Panc1 (cell line): ENCODE measurements at regions not wholly inside any gene's neighbourhood (a gene's known extent, or its start where the extent isn't known, plus 50 kb on each side); places are given as distances from the start of the nearest gene placed in this dataset.

Experiments
- ATAC-seq: fragments of 200-7000 bp; cut with Tn5 transposase; 2 replicates; pipeline ENCODE4 v1.9.1; 2020; ENCODE audit warnings: mild to moderate bottlenecking, moderate library complexity
- BruUV-seq: library from RNA; stranded (reverse); fragments of 400-500 nt; replicated peaks from 2 replicates; lab custom pipeline; 2021; lab: Mats Ljungman, UMichigan
- CTCF ChIA-PET: fragments of 300-600 bp; sonication (Branson Sonifier 250); formaldehyde crosslinking; loops from one replicate; lab custom pipeline; 2022; ENCODE audit warnings: antibody characterized with exemption; lab: Charles Lee
- POLR2A ChIA-PET: fragments of 300-600 bp; sonication (Branson Sonifier 250); formaldehyde crosslinking; loops from one replicate; lab custom pipeline; 2022; ENCODE audit warnings: antibody characterized with exemption; lab: Charles Lee
- DNase-seq: peaks from one replicate; pipeline ENCODE4 v3.0.0-alpha.2; 2010; ENCODE audit warnings: low read depth, low spot score
- H3K27ac ChIP-seq: 2 replicates; pipeline ENCODE4 v1.5.1; 2011; ENCODE audit warnings: mild to moderate bottlenecking, low read length, inconsistent platforms
- H3K27me3 ChIP-seq: fragments of 200-500 bp; sonication (Bioruptor generic); 2 replicates; pipeline ENCODE4 v1.6.0; 2014; ENCODE audit warnings: low read length, inconsistent platforms; ENCODE audit not compliant: control insufficient read depth, insufficient read depth
- H3K36me3 ChIP-seq: fragments of 200-500 bp; sonication (Bioruptor generic); 2 replicates; pipeline ENCODE4 v1.5.1; 2014; ENCODE audit warnings: inconsistent platforms, mild to moderate bottlenecking, low read length, moderate library complexity; ENCODE audit not compliant: control insufficient read depth, insufficient read depth
- H3K4me1 ChIP-seq: 2 replicates; pipeline ENCODE4 v1.5.1; 2011; ENCODE audit warnings: inconsistent platforms, mild to moderate bottlenecking, low read length, moderate library complexity; ENCODE audit not compliant: control insufficient read depth, insufficient read depth
- H3K4me3 ChIP-seq, 2 experiments: 2 replicates each; pipeline ENCODE4 v1.5.1; 2011 to 2012; ENCODE audit warnings: low read depth in 2 of 2, low read length in 2 of 2, mild to moderate bottlenecking in 2 of 2, inconsistent platforms in 1 of 2, moderate library complexity in 1 of 2
- H3K9me3 ChIP-seq: fragments of 200-500 bp; sonication (Bioruptor generic); 2 replicates; pipeline ENCODE4 v1.5.1; 2014; ENCODE audit warnings: low read depth, mild to moderate bottlenecking, inconsistent platforms, low read length, moderate library complexity; ENCODE audit not compliant: control insufficient read depth, insufficient read depth
- CTCF ChIP-seq: fragments of 450-650 bp; IDR thresholded peaks from 2 replicates; pipeline ENCODE4 v1.5.1; 2017; ENCODE audit warnings: mild to moderate bottlenecking
- POLR2AphosphoS5 ChIP-seq: IDR thresholded peaks from 2 replicates; pipeline ENCODE4 v1.6.1; 2012; ENCODE audit warnings: mild to moderate bottlenecking, low read depth, low read length, moderate library complexity
- SIN3A ChIP-seq: IDR thresholded peaks from 2 replicates; pipeline ENCODE4 v1.6.1; 2012; ENCODE audit warnings: low read depth, mild to moderate bottlenecking, low read length, moderate library complexity, borderline replicate concordance; ENCODE audit not compliant: insufficient read depth
- TCF7L2 ChIP-seq: IDR thresholded peaks from 2 replicates; pipeline ENCODE4 v1.6.1; 2011; ENCODE audit warnings: mild to moderate bottlenecking, low read depth, low read length, inconsistent platforms
- in situ Hi-C: cut with HindIII; loops from 2 replicates; pipeline ENCODE4 v1.10.0; 2016; ENCODE audit warnings: low sequenced_read_pairs, low pct_unique_long_range_greater_than_20kb
- intact Hi-C: fragments of 100-400 bp; cut with micrococcal nuclease; formaldehyde crosslinking; loops from one replicate; pipeline ENCODE4 v1.10.0; 2022; ENCODE audit not compliant: unreplicated experiment
- TF ChIP-seq, protein P1 (sequence below), 2 experiments: IDR thresholded peaks; 2 replicates each; pipeline ENCODE4 v1.6.1; 2011 to 2012; ENCODE audit warnings: low read depth in 2 of 2, control low read depth in 1 of 2, low read length in 1 of 2, mild to moderate bottlenecking in 1 of 2, moderate library complexity in 1 of 2; ENCODE audit not compliant: insufficient read depth in 1 of 2

- DNase-seq (no peak), ATAC-seq (no peak)
- H3K36me3 ChIP-seq, result no peaks in the 10 kb centered on the region
- intact Hi-C loops (no loop called here), in situ Hi-C loops (no loop called here)
- no TSS peak for BruUV-seq
- H3K9me3 ChIP-seq, result no peaks in the 10 kb centered on the region
- ChIA-PET POLR2A (no interaction called here), CTCF (no interaction called here)
- H3K27me3 ChIP-seq, result no peaks in the 10 kb centered on the region
- no peak overlapping the region for H3K27ac ChIP-seq
- H3K4me1 ChIP-seq, result no peaks in the 10 kb centered on the region
- H3K4me3 ChIP-seq, result no peak overlapping the region
- TF ChIP-seq TCF7L2, result no peak
- TF ChIP-seq SIN3A, result no peak
- no peak for TF ChIP-seq POLR2AphosphoS5
- TF ChIP-seq, protein P1, sequence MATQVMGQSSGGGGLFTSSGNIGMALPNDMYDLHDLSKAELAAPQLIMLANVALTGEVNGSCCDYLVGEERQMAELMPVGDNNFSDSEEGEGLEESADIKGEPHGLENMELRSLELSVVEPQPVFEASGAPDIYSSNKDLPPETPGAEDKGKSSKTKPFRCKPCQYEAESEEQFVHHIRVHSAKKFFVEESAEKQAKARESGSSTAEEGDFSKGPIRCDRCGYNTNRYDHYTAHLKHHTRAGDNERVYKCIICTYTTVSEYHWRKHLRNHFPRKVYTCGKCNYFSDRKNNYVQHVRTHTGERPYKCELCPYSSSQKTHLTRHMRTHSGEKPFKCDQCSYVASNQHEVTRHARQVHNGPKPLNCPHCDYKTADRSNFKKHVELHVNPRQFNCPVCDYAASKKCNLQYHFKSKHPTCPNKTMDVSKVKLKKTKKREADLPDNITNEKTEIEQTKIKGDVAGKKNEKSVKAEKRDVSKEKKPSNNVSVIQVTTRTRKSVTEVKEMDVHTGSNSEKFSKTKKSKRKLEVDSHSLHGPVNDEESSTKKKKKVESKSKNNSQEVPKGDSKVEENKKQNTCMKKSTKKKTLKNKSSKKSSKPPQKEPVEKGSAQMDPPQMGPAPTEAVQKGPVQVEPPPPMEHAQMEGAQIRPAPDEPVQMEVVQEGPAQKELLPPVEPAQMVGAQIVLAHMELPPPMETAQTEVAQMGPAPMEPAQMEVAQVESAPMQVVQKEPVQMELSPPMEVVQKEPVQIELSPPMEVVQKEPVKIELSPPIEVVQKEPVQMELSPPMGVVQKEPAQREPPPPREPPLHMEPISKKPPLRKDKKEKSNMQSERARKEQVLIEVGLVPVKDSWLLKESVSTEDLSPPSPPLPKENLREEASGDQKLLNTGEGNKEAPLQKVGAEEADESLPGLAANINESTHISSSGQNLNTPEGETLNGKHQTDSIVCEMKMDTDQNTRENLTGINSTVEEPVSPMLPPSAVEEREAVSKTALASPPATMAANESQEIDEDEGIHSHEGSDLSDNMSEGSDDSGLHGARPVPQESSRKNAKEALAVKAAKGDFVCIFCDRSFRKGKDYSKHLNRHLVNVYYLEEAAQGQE (IDR thresholded peaks at IDR 0.05; ENCODE audit: insufficient read depth in 1 of 2, low read depth in 2 of 2, low read length in 1 of 2), result no peak
- TF ChIP-seq CTCF, result no peak
Observed at GRCh38 chr9:78826527-78826926, 529.6 kb downstream of the PSAT1 start.

DNA sequence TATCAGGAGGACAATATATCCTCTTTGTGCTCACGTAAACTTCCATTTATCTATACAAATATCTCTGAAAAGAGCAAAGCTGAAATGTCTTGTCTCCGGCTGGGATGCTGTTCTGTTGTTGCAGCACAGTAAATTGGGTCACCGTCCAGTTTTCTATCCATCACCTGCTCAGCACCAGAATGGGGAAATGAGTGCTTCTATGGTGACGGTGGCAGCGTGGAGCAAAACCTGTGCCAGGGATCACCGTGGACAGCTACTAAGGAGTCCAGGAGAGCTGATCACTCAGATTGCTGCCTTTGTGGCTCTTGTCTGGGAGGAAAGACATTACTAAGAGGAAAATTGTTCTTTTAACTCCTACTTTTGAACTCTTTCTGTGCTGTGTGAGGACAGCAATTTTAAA, 531.6 kb downstream of the PSAT1 start:
- Histone ChIP-seq H3K27ac (no peak overlapping the region), H3K4me1 (no peaks in the 10 kb centered on the region), H3K27me3 (no peaks in the 10 kb centered on the region), H3K4me3 (no peak overlapping the region), H3K36me3 (no peaks in the 10 kb centered on the region), H3K9me3 (no peaks in the 10 kb centered on the region)
- BruUV-seq, result no TSS peak
- CTCF ChIA-PET, result no interaction called here
- ATAC-seq, result no peak
- POLR2A ChIA-PET, result no interaction called here
- DNase-seq, result no peak
- TF ChIP-seq POLR2AphosphoS5 (no peak), CTCF (no peak), TCF7L2 (no peak)
- TF ChIP-seq, protein P1 (IDR thresholded peaks at IDR 0.05; ENCODE audit: insufficient read depth in 1 of 2, low read depth in 2 of 2, low read length in 1 of 2), result no peak
- intact Hi-C loops (no loop called here), in situ Hi-C loops (no loop called here)
